Hepatocyte (in vitro differentiated cells): ENCODE measurements at regions not wholly inside any gene's neighbourhood (a gene's known extent, or its start where the extent isn't known, plus 50 kb on each side); places are given as distances from the start of the nearest gene placed in this dataset.

Experiments
- DNase-seq: peaks from one replicate; pipeline ENCODE4 v3.0.0-alpha.2; 2016; ENCODE audit warnings: low spot score
- H2AFZ ChIP-seq: fragments of 200-600 bp; sonication (generic); 2 replicates; pipeline ENCODE4 v1.6.0; 2016; ENCODE audit warnings: antibody characterized with exemption, mild to moderate bottlenecking
- H3K27ac ChIP-seq: fragments of 200-600 bp; sonication (generic); 2 replicates; pipeline ENCODE4 v1.5.1; 2016; ENCODE audit warnings: mild to moderate bottlenecking
- H3K27me3 ChIP-seq: fragments of 200-600 bp; sonication (generic); 2 replicates; pipeline ENCODE4 v1.6.1; 2016
- H3K36me3 ChIP-seq: fragments of 200-600 bp; sonication (generic); replicated peaks from 2 replicates; pipeline ENCODE4 v1.5.1; 2016; ENCODE audit warnings: low read depth; ENCODE audit not compliant: insufficient read depth
- H3K4me1 ChIP-seq: fragments of 200-600 bp; sonication (generic); 2 replicates; pipeline ENCODE4 v1.5.1; 2016; ENCODE audit warnings: mild to moderate bottlenecking, moderate library complexity; ENCODE audit not compliant: insufficient read depth
- H3K4me2 ChIP-seq: fragments of 200-600 bp; sonication (generic); 2 replicates; pipeline ENCODE4 v1.6.0; 2016
- H3K4me3 ChIP-seq: fragments of 200-600 bp; sonication (generic); 2 replicates; pipeline ENCODE4 v1.5.1; 2016; ENCODE audit warnings: mild to moderate bottlenecking
- H3K79me2 ChIP-seq: fragments of 200-600 bp; sonication (generic); 2 replicates; pipeline ENCODE4 v1.6.0; 2017; ENCODE audit warnings: mild to moderate bottlenecking
- H3K9me2 ChIP-seq: fragments of 200-600 bp; sonication (generic); replicated peaks from 2 replicates; pipeline ENCODE4 v1.6.0; 2017; ENCODE audit warnings: mild to moderate bottlenecking; ENCODE audit not compliant: insufficient read depth
- H3K9me3 ChIP-seq: fragments of 200-600 bp; sonication (generic); 2 replicates; pipeline ENCODE4 v1.5.1; 2016; ENCODE audit warnings: low read depth, mild to moderate bottlenecking
- H4K20me1 ChIP-seq: fragments of 200-600 bp; sonication (generic); 2 replicates; pipeline ENCODE4 v1.6.0; 2016; ENCODE audit warnings: mild to moderate bottlenecking; ENCODE audit not compliant: insufficient read depth, poor library complexity, severe bottlenecking
- CTCF ChIP-seq: fragments of 200-600 bp; sonication (generic); IDR thresholded peaks from 2 replicates; pipeline ENCODE4 v1.5.1; 2016; ENCODE audit warnings: antibody characterized with exemption, mild to moderate bottlenecking; ENCODE audit not compliant: poor library complexity
- EZH2 ChIP-seq: fragments of 200-600 bp; sonication (generic); IDR thresholded peaks from 2 replicates; pipeline ENCODE4 v1.6.1; 2016; ENCODE audit warnings: antibody characterized with exemption, mild to moderate bottlenecking, borderline replicate concordance
- EZH2phosphoT487 ChIP-seq: fragments of 200-600 bp; sonication (generic); IDR thresholded peaks from one replicate; pipeline ENCODE4 v1.6.1; 2018; ENCODE audit warnings: antibody characterized with exemption, mild to moderate bottlenecking, low read depth, moderate library complexity; ENCODE audit not compliant: unreplicated experiment, severe bottlenecking
- WGBS: methylation state at CpG from one replicate; pipeline ENCODE4 v1.1.6; 2016; ENCODE audit warnings: low lambda C conversion rate; ENCODE audit errors: missing lambda C conversion rate; 5-methylcytosine and 5-hydroxymethylcytosine counted together

- H3K4me2 ChIP-seq, result no peak overlapping the region
- peaks cover 57% of the 10 kb centered on the region for H3K79me2 ChIP-seq
- DNase-seq, result no peak
- H3K27me3 ChIP-seq, result no peaks in the 10 kb centered on the region
- no peaks in the 10 kb centered on the region for H3K9me2 ChIP-seq
- H3K36me3 ChIP-seq, result no peaks in the 10 kb centered on the region
- no peak overlapping the region for H2AFZ ChIP-seq
- no peak overlapping the region for H3K4me3 ChIP-seq
- no peaks in the 10 kb centered on the region for H4K20me1 ChIP-seq
- peak overlapping the region; percentile 18 for H3K27ac ChIP-seq
- no peak for TF ChIP-seq EZH2
- TF ChIP-seq CTCF, result no peak
- no peak for TF ChIP-seq EZH2phosphoT487
- peaks cover 12% of the 10 kb centered on the region for H3K4me1 ChIP-seq
- H3K9me3 ChIP-seq, result no peaks in the 10 kb centered on the region
- WGBS, result 89% methylated on average over 5 of the region's 5 CpGs
These were observed 53.5 kb downstream of the ZBTB38 start for GRCh38 chr3:141421639-141422319.

- Histone ChIP-seq H3K4me3 (no peak overlapping the region), H3K4me1 (peaks cover 15% of the 10 kb centered on the region), H3K9me2 (no peaks in the 10 kb centered on the region), H3K9me3 (no peaks in the 10 kb centered on the region), H3K27ac (no peak overlapping the region), H3K4me2 (no peak overlapping the region), H4K20me1 (no peaks in the 10 kb centered on the region), H3K27me3 (no peaks in the 10 kb centered on the region), H3K36me3 (no peaks in the 10 kb centered on the region), H2AFZ (no peak overlapping the region), H3K79me2 (peaks cover 59% of the 10 kb centered on the region)
- 83% methylated on average over 6 of the region's 6 CpGs for WGBS
- TF ChIP-seq EZH2phosphoT487 (no peak), CTCF (no peak), EZH2 (no peak)
- no peak for DNase-seq
These were observed 54.8 kb downstream of the ZBTB38 start for GRCh38 chr3:141422961-141423582.

- H3K27ac ChIP-seq, result peak overlapping the region; percentile 90
- no peaks in the 10 kb centered on the region for H3K27me3 ChIP-seq
- no peak overlapping the region for H3K4me2 ChIP-seq
- H2AFZ ChIP-seq, result no peak overlapping the region
- TF ChIP-seq CTCF (no peak), EZH2phosphoT487 (no peak), EZH2 (no peak)
- no peaks in the 10 kb centered on the region for H4K20me1 ChIP-seq
- H3K9me2 ChIP-seq, result no peaks in the 10 kb centered on the region
- H3K9me3 ChIP-seq, result no peaks in the 10 kb centered on the region
- peaks cover 52% of the 10 kb centered on the region for H3K79me2 ChIP-seq
- H3K4me3 ChIP-seq, result no peak overlapping the region
- peaks cover 16% of the 10 kb centered on the region for H3K4me1 ChIP-seq
- WGBS, result 89% methylated on average over 6 of the region's 6 CpGs
- no peak for DNase-seq
- H3K36me3 ChIP-seq, result no peaks in the 10 kb centered on the region
These were observed 57.4 kb downstream of the ZBTB38 start for GRCh38 chr3:141425523-141426233.
